B cell (primary cell): ENCODE measurements at regions not wholly inside any gene's neighbourhood (a gene's known extent, or its start where the extent isn't known, plus 50 kb on each side); places are given as distances from the start of the nearest gene placed in this dataset.

Experiments used
- ATAC-seq: fragments of 200-7000 bp; cut with Tn5 transposase; one replicate; pipeline ENCODE4 v1.10.0; 2021; ENCODE audit warnings: low read depth, mild to moderate bottlenecking, moderate number of reproducible peaks, moderate library complexity
- CTCF ChIA-PET: fragments of 350-600 bp; sonication (Branson Sonifier 250); formaldehyde crosslinking; loops from one replicate; lab custom pipeline; 2021; ENCODE audit warnings: antibody characterized with exemption, inconsistent platforms; lab: Charles Lee
- POLR2A ChIA-PET: fragments of 350-600 bp; sonication (Branson Sonifier 250); formaldehyde crosslinking; loops from one replicate; lab custom pipeline; 2021; ENCODE audit warnings: antibody characterized with exemption; lab: Charles Lee
- DNase-seq: peaks from one replicate; pipeline ENCODE4 v3.0.0; 2013
- H2AFZ ChIP-seq: 2 replicates; pipeline ENCODE4 v1.6.1; 2012; ENCODE audit warnings: mild to moderate bottlenecking, low read depth, low read length; ENCODE audit not compliant: insufficient read depth, poor library complexity, severe bottlenecking
- H3K27ac ChIP-seq, 2 donors: 1 replicate in 1 of 2; 2 replicates in 1 of 2; pipeline ENCODE4 v1.5.1; 2012 to 2013; ENCODE audit warnings: low read length in 2 of 2, mild to moderate bottlenecking in 2 of 2, moderate library complexity in 1 of 2
- H3K27me3 ChIP-seq, 4 experiments: fragments of 200-600 bp in 1 of 4; sonication (generic) in 1 of 4; replicated peaks in 1 of 4; 1 replicate in 2 of 4; 2 replicates in 2 of 4; pipeline versions ENCODE4 v1.6.1 to v1.7.0; 2013 to 2016; ENCODE audit warnings: low read length in 3 of 4, mild to moderate bottlenecking in 2 of 4, mixed read lengths in 1 of 4, moderate library complexity in 1 of 4; ENCODE audit not compliant: insufficient read depth in 4 of 4, control insufficient read depth in 3 of 4; ENCODE audit errors: control extremely low read depth in 1 of 4
- H3K36me3 ChIP-seq, 2 experiments: replicated peaks in 1 of 2; 1 replicate in 1 of 2; 2 replicates in 1 of 2; pipeline versions ENCODE4 v1.6.1 to v1.7.1; 2013; ENCODE audit warnings: low read length in 1 of 2; ENCODE audit not compliant: insufficient read depth in 2 of 2, control insufficient read depth in 1 of 2; ENCODE audit errors: control extremely low read depth in 1 of 2, extremely low read depth in 1 of 2
- H3K4me1 ChIP-seq, 2 donors: fragments of 200-600 bp in 1 of 2; sonication (generic) in 1 of 2; 1 replicate in 1 of 2; 2 replicates in 1 of 2; pipeline versions ENCODE4 v1.5.1 to v1.6.1; 2013 to 2017; ENCODE audit warnings: low read length in 2 of 2; ENCODE audit not compliant: control insufficient read depth in 2 of 2, insufficient read depth in 2 of 2
- H3K4me2 ChIP-seq: replicated peaks from 2 replicates; pipeline ENCODE3; 2012; ENCODE audit warnings: mild to moderate bottlenecking, low read depth, low read length; ENCODE audit not compliant: poor library complexity, severe bottlenecking
- H3K4me3 ChIP-seq, 5 experiments: fragments of 200-600 bp in 1 of 5; sonication (generic) in 1 of 5; 1 replicate in 3 of 5; 2 replicates in 2 of 5; pipeline versions ENCODE4 v1.5.1 to v1.7.0; 2011 to 2016; ENCODE audit warnings: low read length in 4 of 5, mild to moderate bottlenecking in 4 of 5, low read depth in 2 of 5, control low read depth in 1 of 5, moderate library complexity in 1 of 5; ENCODE audit not compliant: insufficient read depth in 1 of 5; ENCODE audit errors: control extremely low read depth in 1 of 5, extremely low read depth in 1 of 5
- H3K79me2 ChIP-seq: fragments of 200-600 bp; sonication (generic); one replicate; pipeline ENCODE4 v1.6.0; 2016; ENCODE audit warnings: low read length; ENCODE audit not compliant: control insufficient read depth, insufficient read depth
- H3K9ac ChIP-seq: fragments of 200-600 bp; sonication (generic); 2 replicates; pipeline ENCODE4 v1.6.1; 2017; ENCODE audit warnings: mild to moderate bottlenecking, low read length, moderate library complexity
- H3K9me3 ChIP-seq, 3 donors: one replicate each; pipeline versions ENCODE4 v1.6.1 to v1.7.1; 2013; ENCODE audit warnings: low read length in 2 of 3; ENCODE audit not compliant: control insufficient read depth in 2 of 3, insufficient read depth in 1 of 3; ENCODE audit errors: control extremely low read depth in 1 of 3
- H4K20me1 ChIP-seq: 2 replicates; pipeline ENCODE4 v1.6.0; 2012; ENCODE audit warnings: mild to moderate bottlenecking, low read length; ENCODE audit not compliant: insufficient read depth, control insufficient read depth, poor library complexity, severe bottlenecking
- H3K27ac Mint-ChIP-seq: one replicate; pipeline ENCODE4 v1.8.0; 2021; ENCODE audit warnings: mixed read lengths
- H3K27me3 Mint-ChIP-seq: one replicate; pipeline ENCODE4 v1.8.0; 2021; ENCODE audit warnings: mixed read lengths
- H3K4me1 Mint-ChIP-seq: one replicate; pipeline ENCODE4 v1.8.0; 2021; ENCODE audit warnings: mixed read lengths
- H3K4me3 Mint-ChIP-seq: one replicate; pipeline ENCODE4 v1.8.0; 2021; ENCODE audit warnings: mixed read lengths
- H3K9me3 Mint-ChIP-seq: one replicate; pipeline ENCODE4 v1.8.0; 2022; ENCODE audit warnings: mixed read lengths; ENCODE audit not compliant: insufficient read depth
- EZH2 ChIP-seq: IDR thresholded peaks from 2 replicates; pipeline ENCODE4 v1.6.1; 2012; ENCODE audit warnings: borderline replicate concordance, low read depth, mild to moderate bottlenecking, moderate library complexity, low read length; ENCODE audit not compliant: insufficient read depth, poor library complexity, severe bottlenecking
- WGBS: methylation state at CpG from one replicate; pipeline ENCODE4 v1.1.5; 2013; ENCODE audit warnings: missing lambda C conversion rate; ENCODE audit not compliant: insufficient coverage; 5-methylcytosine and 5-hydroxymethylcytosine counted together
- intact Hi-C: fragments of 100-400 bp; cut with micrococcal nuclease; formaldehyde crosslinking; loops from one replicate; pipeline ENCODE4 v1.10.0; 2022
- TF ChIP-seq, protein P1 (sequence below): fragments of 200-600 bp; IDR thresholded peaks from one replicate; pipeline ENCODE4 v1.8.0; 2022; ENCODE audit warnings: antibody characterized with exemption, mild to moderate bottlenecking

DNA sequence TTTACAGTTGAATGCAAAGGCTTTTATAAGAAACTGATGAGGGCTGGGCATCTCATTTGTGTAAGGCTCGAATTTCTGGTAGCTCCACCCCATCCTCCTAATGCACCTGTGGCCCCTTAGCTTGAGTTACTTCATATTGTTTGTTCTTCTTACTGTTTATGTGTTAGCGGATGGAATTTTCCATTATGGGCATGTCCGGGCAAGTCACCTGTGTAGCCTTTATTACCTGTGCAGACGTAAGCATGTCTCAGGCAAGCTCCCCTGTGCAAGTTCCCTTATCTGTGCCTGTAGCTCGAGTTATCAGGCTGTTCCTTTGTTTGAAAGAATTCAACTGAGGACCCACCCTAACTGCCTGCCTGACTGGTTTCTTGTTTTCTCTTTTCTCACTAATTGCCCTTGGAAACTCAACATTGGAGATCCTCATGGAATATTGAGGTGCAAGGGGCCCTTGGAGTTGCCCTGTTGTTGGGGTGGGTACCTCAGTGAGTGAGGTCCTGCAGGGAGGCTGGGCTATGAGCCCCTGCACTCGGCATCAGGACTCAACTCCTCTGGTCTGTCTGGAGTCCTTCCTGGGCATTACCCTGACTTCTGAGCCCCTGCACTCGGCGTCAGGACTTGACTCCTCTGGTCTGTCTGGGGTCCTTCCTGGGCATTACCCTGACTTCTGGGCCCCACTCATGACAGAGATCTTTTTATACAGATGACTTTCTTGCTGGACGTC, 207.9 kb upstream of the SULF2 start:
- peaks cover 4% of the 10 kb centered on the region for H3K27me3 Mint-ChIP-seq
- Histone ChIP-seq H3K9me3 (peaks cover 0 to 11% (median 7%) of the 10 kb centered on the region in 3 donors), H3K27me3 (no peaks in the 10 kb centered on the region), H3K27ac (no peak overlapping the region), H4K20me1 (no peaks in the 10 kb centered on the region), H3K9ac (no peak overlapping the region), H3K36me3 (no peaks in the 10 kb centered on the region), H3K4me3 (no peak overlapping the region), H3K4me1 (no peaks in the 10 kb centered on the region), H3K4me2 (no peak overlapping the region), H2AFZ (no peak overlapping the region), H3K79me2 (no peaks in the 10 kb centered on the region)
- H3K27ac Mint-ChIP-seq: no peak overlapping the region
- H3K4me3 Mint-ChIP-seq: no peak overlapping the region
- no peak for DNase-seq
- ATAC-seq: no peak
- 94% methylated on average over 7 of the region's 9 CpGs for whole genome bisulfite sequencing
- peaks cover 8% of the 10 kb centered on the region for H3K9me3 Mint-ChIP-seq
- POLR2A ChIA-PET: no interaction called here
- TF ChIP-seq, protein P1, sequence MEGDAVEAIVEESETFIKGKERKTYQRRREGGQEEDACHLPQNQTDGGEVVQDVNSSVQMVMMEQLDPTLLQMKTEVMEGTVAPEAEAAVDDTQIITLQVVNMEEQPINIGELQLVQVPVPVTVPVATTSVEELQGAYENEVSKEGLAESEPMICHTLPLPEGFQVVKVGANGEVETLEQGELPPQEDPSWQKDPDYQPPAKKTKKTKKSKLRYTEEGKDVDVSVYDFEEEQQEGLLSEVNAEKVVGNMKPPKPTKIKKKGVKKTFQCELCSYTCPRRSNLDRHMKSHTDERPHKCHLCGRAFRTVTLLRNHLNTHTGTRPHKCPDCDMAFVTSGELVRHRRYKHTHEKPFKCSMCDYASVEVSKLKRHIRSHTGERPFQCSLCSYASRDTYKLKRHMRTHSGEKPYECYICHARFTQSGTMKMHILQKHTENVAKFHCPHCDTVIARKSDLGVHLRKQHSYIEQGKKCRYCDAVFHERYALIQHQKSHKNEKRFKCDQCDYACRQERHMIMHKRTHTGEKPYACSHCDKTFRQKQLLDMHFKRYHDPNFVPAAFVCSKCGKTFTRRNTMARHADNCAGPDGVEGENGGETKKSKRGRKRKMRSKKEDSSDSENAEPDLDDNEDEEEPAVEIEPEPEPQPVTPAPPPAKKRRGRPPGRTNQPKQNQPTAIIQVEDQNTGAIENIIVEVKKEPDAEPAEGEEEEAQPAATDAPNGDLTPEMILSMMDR: no peak
- TF ChIP-seq EZH2: no peak
- intact Hi-C loops: no loop called here
- CTCF ChIA-PET: no interaction called here
- no peaks in the 10 kb centered on the region for H3K4me1 Mint-ChIP-seq

- no peak for TF ChIP-seq EZH2
- TF ChIP-seq, protein P1: no peak
- H3K9me3 Mint-ChIP-seq: peaks cover 8% of the 10 kb centered on the region
- intact Hi-C loops: no loop called here
- H2AFZ ChIP-seq: no peak overlapping the region
- POLR2A ChIA-PET: no interaction called here
- no peaks in the 10 kb centered on the region for H3K79me2 ChIP-seq
- no peak overlapping the region for H3K4me3 Mint-ChIP-seq
- H3K4me1 ChIP-seq: no peaks in the 10 kb centered on the region
- no peak overlapping the region for H3K27ac Mint-ChIP-seq
- H3K27ac ChIP-seq: no peak overlapping the region
- no peaks in the 10 kb centered on the region for H3K27me3 ChIP-seq
- no peak overlapping the region for H3K4me2 ChIP-seq
- peaks cover 4% of the 10 kb centered on the region for H3K27me3 Mint-ChIP-seq
- 70% methylated on average over 3 of the region's 9 CpGs for WGBS
- CTCF ChIA-PET: no interaction called here
- H3K9me3 ChIP-seq: peaks cover 0 to 11% (median 7%) of the 10 kb centered on the region in 3 donors
- no peak overlapping the region for H3K9ac ChIP-seq
- no peaks in the 10 kb centered on the region for H3K4me1 Mint-ChIP-seq
- no peaks in the 10 kb centered on the region for H4K20me1 ChIP-seq
- ATAC-seq (no peak), DNase-seq (no peak)
- H3K36me3 ChIP-seq: no peaks in the 10 kb centered on the region
- no peak overlapping the region for H3K4me3 ChIP-seq
Observed at GRCh38 chr20:47991875-47992488, 206.7 kb upstream of the SULF2 start.
